SK-N-SH (cell line): ENCODE measurements at regions not wholly inside any gene's neighbourhood (a gene's known extent, or its start where the extent isn't known, plus 50 kb on each side); places are given as distances from the start of the nearest gene placed in this dataset.

ENCODE experiments used
- CTCF ChIA-PET: fragments of 300-600, 350-600 bp; formaldehyde crosslinking; extraction: SDS; loops from one replicate; lab custom pipeline; 2021; lab: Yijun Ruan, JAX
- POLR2A ChIA-PET: fragments of 350-600 bp; sonication (Branson Sonifier 250); formaldehyde crosslinking; extraction: SDS; loops from one replicate; lab custom pipeline; 2020; ENCODE audit warnings: antibody characterized with exemption, inconsistent platforms; lab: Yijun Ruan, JAX
- DNase-seq: peaks from one replicate; pipeline ENCODE4 v3.0.0; 2012
- H2AFZ ChIP-seq: fragments of 200-600 bp; sonication (generic); 2 replicates; pipeline ENCODE4 v1.8.1; 2016; ENCODE audit warnings: antibody characterized with exemption, mild to moderate bottlenecking, low read depth
- H3F3A ChIP-seq: fragments of 200-600 bp; sonication (generic); replicated peaks from 2 replicates; pipeline ENCODE3; 2016; ENCODE audit warnings: antibody characterized with exemption, mild to moderate bottlenecking; ENCODE audit not compliant: insufficient read depth
- H3K27ac ChIP-seq, 2 experiments: fragments of 200-500 bp in 1 of 2; fragments of 200-600 bp in 1 of 2; sonication (Bioruptor generic) in 1 of 2; sonication (generic), shearing (Covaris generic) in 1 of 2; 2 replicates each; pipeline versions ENCODE4 v1.5.1 to v1.6.1; 2014 to 2016; ENCODE audit warnings: low read depth in 2 of 2, inconsistent platforms in 1 of 2, low read length in 1 of 2, mild to moderate bottlenecking in 1 of 2, mixed read lengths in 1 of 2
- H3K27me3 ChIP-seq: fragments of 200-600 bp; sonication (generic), shearing (Covaris generic); 2 replicates; pipeline ENCODE4 v1.6.1; 2016; ENCODE audit warnings: mixed run types; ENCODE audit not compliant: insufficient read depth
- H3K36me3 ChIP-seq, 2 experiments: fragments of 200-500 bp in 1 of 2; fragments of 200-600 bp in 1 of 2; sonication (Bioruptor generic) in 1 of 2; sonication (generic) in 1 of 2; replicated peaks in 1 of 2; 2 replicates each; pipeline versions ENCODE3 to v1.5.1; 2014 to 2016; ENCODE audit warnings: low read length in 1 of 2, mild to moderate bottlenecking in 1 of 2; ENCODE audit not compliant: insufficient read depth in 2 of 2, control insufficient read depth in 1 of 2
- H3K4me1 ChIP-seq, 2 experiments: fragments of 200-500 bp in 1 of 2; fragments of 200-600 bp in 1 of 2; sonication (Bioruptor generic) in 1 of 2; sonication (generic), shearing (Covaris generic) in 1 of 2; 2 replicates each; pipeline versions ENCODE4 v1.5.1 to v1.6.1; 2014 to 2016; ENCODE audit warnings: low read depth in 1 of 2, low read length in 1 of 2, mixed run types in 1 of 2; ENCODE audit not compliant: insufficient read depth in 2 of 2, control insufficient read depth in 1 of 2
- H3K4me2 ChIP-seq: fragments of 200-600 bp; sonication (generic), shearing (Covaris generic); 2 replicates; pipeline ENCODE4 v1.6.1; 2017; ENCODE audit warnings: mixed run types
- H3K4me3 ChIP-seq, 2 experiments: fragments of 200-500 bp in 1 of 2; fragments of 200-600 bp in 1 of 2; sonication (Bioruptor generic) in 1 of 2; sonication (generic), shearing (Covaris generic) in 1 of 2; 2 replicates each; pipeline versions ENCODE4 v1.5.1 to v1.8.1; 2014 to 2016; ENCODE audit warnings: low read depth in 2 of 2, inconsistent platforms in 1 of 2, low read length in 1 of 2, mild to moderate bottlenecking in 1 of 2, mixed read lengths in 1 of 2, moderate library complexity in 1 of 2
- H3K79me2 ChIP-seq: fragments of 200-600 bp; sonication (generic); 2 replicates; pipeline ENCODE4 v1.8.1; 2017; ENCODE audit warnings: mild to moderate bottlenecking; ENCODE audit not compliant: insufficient read depth
- H3K9ac ChIP-seq: fragments of 200-600 bp; sonication (generic); 2 replicates; pipeline ENCODE4 v1.6.1; 2017; ENCODE audit warnings: mixed run types
- H3K9me2 ChIP-seq: fragments of 200-600 bp; sonication (generic); 2 replicates; pipeline ENCODE4 v1.6.1; 2017; ENCODE audit warnings: mixed run types
- H3K9me3 ChIP-seq: fragments of 200-600 bp; sonication (generic); 2 replicates; pipeline ENCODE4 v1.6.1; 2017; ENCODE audit warnings: mixed run types, mild to moderate bottlenecking, moderate library complexity
- H4K20me1 ChIP-seq: fragments of 200-600 bp; sonication (generic); 2 replicates; pipeline ENCODE4 v1.6.1; 2017; ENCODE audit warnings: mild to moderate bottlenecking, mixed run types; ENCODE audit not compliant: insufficient read depth
- ELF1 ChIP-seq: IDR thresholded peaks from 2 replicates; pipeline ENCODE4 v1.4.0; 2012
- EP300 ChIP-seq, 2 experiments: IDR thresholded peaks; 2 replicates each; pipeline versions ENCODE4 v1.4.0 to v1.6.1; 2012; ENCODE audit warnings: borderline replicate concordance in 1 of 2, low read depth in 1 of 2, low read length in 1 of 2
- IRF3 ChIP-seq: fragments of 150-350 bp; IDR thresholded peaks from 2 replicates; pipeline ENCODE4 v1.6.1; 2016; ENCODE audit warnings: mild to moderate bottlenecking, low read depth, low read length
- MEF2A ChIP-seq: IDR thresholded peaks from 2 replicates; pipeline ENCODE4 v1.4.0; 2012; ENCODE audit warnings: low read depth, borderline replicate concordance
- PBX3 ChIP-seq: IDR thresholded peaks from 2 replicates; pipeline ENCODE4; 2012
- SMC3 ChIP-seq: IDR thresholded peaks from 2 replicates; pipeline ENCODE4 v1.6.1; 2012; ENCODE audit warnings: low read depth, low read length, improper control_type of control experiment
- ZBTB33 ChIP-seq: IDR thresholded peaks from 2 replicates; pipeline ENCODE4 v1.4.0; 2012; ENCODE audit warnings: low read depth, borderline replicate concordance
- WGBS: methylation state at CpG from one replicate; pipeline ENCODE4 v1.1.6; 2017; ENCODE audit warnings: low lambda C conversion rate; 5-methylcytosine and 5-hydroxymethylcytosine counted together

GRCh38 chr22:34722901-34723300 is 343.1 kb upstream of the ISX start:
- H3K9me3 ChIP-seq = peaks cover 16% of the 10 kb centered on the region; the same call in 1 of the 2 replicates
- no peak overlapping the region for H3K4me3 ChIP-seq

GRCh38 chr22:34736081-34736480 is 329.9 kb upstream of the ISX start:
- Histone ChIP-seq H3K4me3 (no peak overlapping the region), H3K27ac (no peak overlapping the region), H3K9ac (no peak overlapping the region), H3K36me3 (no peaks in the 10 kb centered on the region), H3K9me2 (no peaks in the 10 kb centered on the region), H3K4me1 (no peaks in the 10 kb centered on the region), H3K79me2 (no peaks in the 10 kb centered on the region), H3K4me2 (no peak overlapping the region), H3K27me3 (no peaks in the 10 kb centered on the region), H2AFZ (no peak overlapping the region), H4K20me1 (no peaks in the 10 kb centered on the region), H3F3A (no peaks in the 10 kb centered on the region), H3K9me3 (no peaks in the 10 kb centered on the region; the same call in 1 of the 2 replicates)
- no peak for TF ChIP-seq SMC3
- no peak for TF ChIP-seq IRF3
- no peak for TF ChIP-seq PBX3
- TF ChIP-seq EP300 (IDR thresholded peaks at IDR 0.05; ENCODE audit: borderline replicate concordance in 1 of 2, low read depth in 1 of 2, low read length in 1 of 2) = no peak
- ChIA-PET POLR2A (no interaction called here), CTCF (no interaction called here)
- WGBS = 19% methylated on average over 1 of the region's 1 CpG
- no peak for DNase-seq

More at GRCh38 chr22:34722901-34723300, 343.1 kb upstream of the ISX start:
- 4% methylated on average over 2 of the region's 2 CpGs for WGBS
- TF ChIP-seq EP300 (IDR thresholded peaks at IDR 0.05; ENCODE audit: borderline replicate concordance in 1 of 2, low read depth in 1 of 2, low read length in 1 of 2) (no peak), MEF2A (no peak), ZBTB33 (no peak), ELF1 (no peak)
- no peak overlapping the region for H2AFZ ChIP-seq
- CTCF ChIA-PET = interaction anchor here (1.6 kb wide), 1 partner anchor 11 kb away, joined by 4 read pairs; no protein-coding TSS in a partner anchor
- H3K36me3 ChIP-seq = no peaks in the 10 kb centered on the region
- H3K9ac ChIP-seq = no peak overlapping the region
- H3K4me1 ChIP-seq = no peaks in the 10 kb centered on the region
- H3K4me2 ChIP-seq = no peak overlapping the region
- H3K27ac ChIP-seq = no peak overlapping the region
- POLR2A ChIA-PET = no interaction called here
- H3K9me2 ChIP-seq = no peaks in the 10 kb centered on the region
- H3K79me2 ChIP-seq = no peaks in the 10 kb centered on the region
- H4K20me1 ChIP-seq = no peaks in the 10 kb centered on the region
- H3F3A ChIP-seq = no peaks in the 10 kb centered on the region
- H3K27me3 ChIP-seq = no peaks in the 10 kb centered on the region
- no peak for DNase-seq
